Activated CD4-positive, CD25-positive, alpha-beta regulatory T cell (primary cell): ENCODE measurements at regions not wholly inside any gene's neighbourhood (a gene's known extent, or its start where the extent isn't known, plus 50 kb on each side); places are given as distances from the start of the nearest gene placed in this dataset.
"Not testable (repeated sequence)": the region's sequence is repeated elsewhere in the genome, so short reads cannot be mapped to it uniquely, and the experiment has no call there.

Source experiments
- DNase-seq, 4 experiments: peaks; one replicate each; lab custom pipeline; 2025; lab: John Stamatoyannopoulos, UW

GRCh38 chr14:97791906-97792305 is 994.7 kb downstream of the VRK1 start:
- DNase-seq = no peak

DNA sequence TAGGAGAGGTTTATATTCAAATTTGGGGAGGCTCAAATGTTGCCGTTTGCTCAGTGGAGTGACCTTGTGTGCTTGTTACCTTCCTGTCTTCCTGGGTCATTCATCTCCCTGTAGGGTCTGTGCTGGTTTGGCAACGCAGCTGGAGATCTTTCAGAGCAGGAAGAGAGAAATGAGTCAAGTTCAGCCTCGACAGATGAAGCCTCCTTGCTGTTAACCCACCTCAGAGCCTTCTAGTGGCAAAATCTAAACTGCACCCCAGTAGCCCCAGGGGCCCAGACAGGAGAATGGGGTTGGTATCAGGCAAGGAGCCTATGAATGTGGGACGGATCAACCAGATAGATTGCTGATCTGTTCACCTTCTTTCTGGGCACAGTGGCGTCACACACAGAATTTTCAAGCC is 999.3 kb downstream of the VRK1 start:
- no peak for DNase-seq

GRCh38 chr14:97798176-97798575 is 1001.0 kb downstream of the VRK1 start:
- DNase-seq = no peak

DNA sequence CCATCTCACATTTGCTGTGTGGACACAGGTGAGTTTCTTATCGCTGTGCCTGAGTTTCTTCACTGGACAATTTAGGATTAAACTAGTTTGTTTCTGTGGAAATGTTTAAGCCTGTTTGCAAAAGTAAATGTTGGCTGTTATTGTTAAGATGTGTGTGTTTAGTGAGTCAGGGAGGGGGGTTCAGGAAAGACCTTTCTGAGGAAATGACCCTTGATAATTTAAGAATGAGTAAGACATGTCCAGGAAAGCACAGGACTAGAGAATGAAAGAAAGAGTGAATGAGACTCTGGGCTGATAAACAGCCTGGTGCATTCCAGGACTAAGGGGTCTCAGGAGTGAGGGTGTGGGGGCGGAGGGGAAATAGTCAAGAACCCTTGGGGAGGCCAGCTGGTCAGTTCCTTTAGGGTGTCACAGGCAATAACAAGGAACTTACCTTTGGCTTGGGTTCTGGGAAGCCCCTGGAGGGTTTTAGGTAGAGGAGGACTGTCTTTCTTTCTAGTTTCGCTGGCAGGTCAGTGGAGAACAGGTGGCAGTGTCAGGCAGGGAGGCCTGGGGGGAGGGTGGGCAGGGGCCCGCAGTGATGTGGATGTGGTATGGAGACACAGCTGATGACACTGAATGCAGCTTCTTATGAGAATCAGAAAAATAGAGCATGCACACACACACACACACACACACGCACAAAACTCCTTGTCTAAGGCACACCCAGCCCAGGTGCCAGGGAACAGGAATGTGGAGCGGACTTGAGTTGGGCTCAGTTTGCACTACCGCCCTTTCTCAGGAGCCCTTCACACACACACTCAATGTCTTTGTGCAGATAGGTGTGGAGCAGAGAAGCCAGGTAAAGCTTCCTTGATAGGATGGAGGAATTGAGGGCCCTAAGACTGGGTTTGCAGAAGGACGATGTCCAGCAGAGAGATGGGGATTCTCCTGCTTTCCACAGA is 1005.5 kb downstream of the VRK1 start:
- DNase-seq = no peak

GRCh38 chr14:97804056-97804455 is 1006.9 kb downstream of the VRK1 start:
- DNase-seq = no peak

- DNase-seq = no peak
Measured at GRCh38 chr14:97806891-97807290, 1009.7 kb downstream of the VRK1 start.

DNA sequence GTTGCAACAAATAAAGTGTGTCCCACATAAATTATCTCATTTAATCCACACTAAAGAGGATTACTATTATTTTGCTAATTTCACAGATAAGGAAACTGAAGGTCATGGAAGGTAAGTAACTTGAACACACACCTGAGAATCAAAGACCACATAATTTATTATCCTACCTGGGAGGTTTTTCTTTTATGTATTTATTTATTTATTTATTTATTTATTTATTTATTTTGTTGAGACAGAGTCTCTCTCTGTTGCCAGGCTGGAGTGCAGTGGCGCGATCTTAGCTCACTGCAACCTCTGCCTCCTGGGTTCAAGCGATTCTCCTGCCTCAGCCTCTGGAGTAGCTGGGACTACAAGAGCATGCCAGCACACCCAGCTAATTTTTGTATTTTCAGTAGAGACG is 1011.4 kb downstream of the VRK1 start:
- not testable (repeated sequence) for DNase-seq

DNA sequence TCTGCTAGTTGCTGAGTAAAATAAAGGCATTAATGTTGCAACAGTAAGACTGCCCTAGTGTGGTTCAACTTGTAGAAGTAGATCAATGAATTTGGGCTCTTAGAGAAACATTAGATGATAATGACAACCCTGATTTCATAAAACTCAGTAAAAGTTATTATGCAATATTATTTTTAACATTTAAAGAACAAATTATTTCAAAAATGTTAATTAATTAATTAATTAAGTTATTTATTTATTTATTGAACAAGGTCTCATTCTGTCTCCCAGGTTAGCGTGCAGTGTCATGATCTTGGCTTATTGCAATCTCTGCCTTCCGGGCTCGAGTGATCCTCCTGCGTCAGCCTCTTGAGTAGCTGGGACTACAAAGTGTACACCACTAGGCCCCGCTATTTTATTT is 1016.4 kb downstream of the VRK1 start:
- no peak for DNase-seq

DNA sequence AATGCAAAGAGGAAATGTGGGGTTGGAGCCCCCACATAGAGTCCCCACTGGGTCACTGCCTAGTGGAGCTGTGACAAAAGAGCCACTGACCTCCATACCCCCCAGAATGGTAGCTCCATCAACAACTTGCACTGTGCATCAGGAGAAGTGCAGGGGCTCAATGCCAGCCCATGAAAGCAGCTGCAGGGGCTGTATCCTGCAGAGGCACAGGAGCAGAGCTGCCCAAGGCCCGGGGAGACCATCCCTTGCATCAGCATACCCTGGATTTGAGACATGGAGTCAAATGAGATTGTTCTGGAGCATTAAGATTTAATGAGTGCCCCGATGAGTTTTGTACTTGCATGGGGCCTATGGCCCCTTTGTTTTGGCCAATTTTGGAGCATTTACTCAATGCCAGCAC is 1023.6 kb downstream of the VRK1 start:
- no peak for DNase-seq

GRCh38 chr14:97824218-97824617 is 1027.0 kb downstream of the VRK1 start:
- no peak for DNase-seq

DNA sequence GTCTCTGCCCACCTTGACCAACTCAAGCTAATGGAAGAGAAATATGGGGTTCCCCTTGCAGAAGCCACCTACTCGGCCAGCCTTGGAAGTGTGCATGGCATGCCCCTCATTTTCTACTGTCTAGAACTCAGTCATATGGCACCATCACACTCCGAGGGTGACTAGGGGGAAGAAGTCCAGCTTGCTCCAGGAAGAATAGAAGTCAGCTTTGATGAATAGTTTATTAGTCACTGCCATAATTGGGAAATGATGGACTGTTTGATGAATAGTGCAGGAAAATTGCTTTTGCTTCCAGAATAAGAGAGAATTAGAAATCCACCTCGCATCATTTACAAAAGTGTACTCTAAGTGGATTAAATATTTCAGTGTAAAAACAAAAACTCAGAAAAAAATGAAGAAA is 1030.6 kb downstream of the VRK1 start:
- DNase-seq = no peak

GRCh38 chr14:97832776-97833175 is 1035.6 kb downstream of the VRK1 start:
- DNase-seq = no peak

DNA sequence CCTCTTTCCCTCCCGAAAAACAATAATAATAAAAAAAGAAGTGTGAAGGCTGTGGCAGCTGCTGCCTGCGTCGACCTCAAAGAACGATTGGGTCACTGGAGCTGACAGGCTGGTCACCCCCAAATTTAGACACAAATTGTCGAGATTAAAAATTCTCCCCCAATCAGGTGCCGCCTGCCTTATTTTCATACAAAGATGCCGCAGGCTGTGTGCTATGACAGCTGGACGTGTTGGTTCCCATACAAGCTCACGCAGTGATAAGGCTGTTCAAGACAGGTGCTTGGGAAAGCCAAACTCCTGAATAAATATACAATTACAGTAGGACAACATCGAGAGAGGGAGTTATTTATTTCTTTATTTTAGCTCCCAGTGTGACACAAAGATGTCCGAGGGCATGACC is 1041.8 kb downstream of the VRK1 start:
- no peak for DNase-seq

DNA sequence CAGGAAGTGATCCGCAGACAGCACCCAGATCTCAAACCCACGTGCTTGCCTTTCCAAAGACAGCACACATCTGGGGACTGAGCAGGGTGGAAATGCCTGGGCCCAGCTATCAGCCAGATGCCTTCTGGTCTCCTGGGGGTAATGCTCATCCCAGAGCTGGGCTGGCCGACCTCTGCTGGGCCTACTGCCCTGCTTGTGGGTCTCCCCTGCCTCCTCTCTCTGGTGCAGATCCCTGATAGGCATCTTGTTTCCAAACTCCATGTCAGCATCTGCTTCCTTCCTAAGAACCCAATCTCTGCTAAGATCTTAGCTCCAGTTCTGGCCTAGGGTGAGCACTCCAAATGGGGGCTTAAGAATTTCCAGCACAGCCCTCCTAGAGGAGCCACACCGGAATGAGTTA is 1043.0 kb downstream of the VRK1 start:
- no peak for DNase-seq

DNA sequence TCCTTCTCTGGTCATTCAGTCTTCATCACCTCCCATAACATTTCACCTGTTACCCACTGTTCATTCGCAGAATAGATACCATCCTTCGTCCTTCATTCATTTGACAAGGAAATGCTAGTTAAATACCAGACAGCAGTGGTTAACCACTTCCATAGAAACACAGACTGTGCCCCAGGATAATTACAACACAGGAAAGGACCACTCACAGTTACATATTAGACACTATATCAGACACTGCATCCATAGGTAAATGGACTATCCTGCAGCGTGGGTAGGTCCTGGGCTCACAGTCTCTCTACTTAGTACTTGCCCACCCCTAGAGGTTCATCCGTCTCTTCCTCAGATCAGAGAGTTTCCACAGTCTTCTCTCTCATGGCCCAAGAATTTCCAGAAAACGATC is 1044.6 kb downstream of the VRK1 start:
- DNase-seq = no peak

DNA sequence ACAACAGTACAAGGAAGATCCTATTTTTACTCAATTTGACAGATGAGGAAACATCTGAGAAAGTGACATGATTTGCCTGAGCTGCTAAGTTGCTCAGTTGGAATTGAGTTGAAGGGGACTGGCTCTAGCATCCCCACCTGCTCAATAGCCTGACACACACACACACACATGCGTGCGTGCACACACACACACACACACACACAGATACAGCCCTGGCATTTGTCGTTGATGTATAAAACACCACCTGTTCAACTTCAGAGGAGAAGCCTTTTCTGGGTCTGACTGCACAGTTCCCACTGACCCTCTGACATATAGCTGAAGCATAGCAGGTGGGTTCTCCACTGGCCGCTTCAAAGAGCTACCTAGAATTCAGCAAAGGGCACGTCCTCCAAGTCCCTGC is 1045.9 kb downstream of the VRK1 start:
- DNase-seq = no peak

DNA sequence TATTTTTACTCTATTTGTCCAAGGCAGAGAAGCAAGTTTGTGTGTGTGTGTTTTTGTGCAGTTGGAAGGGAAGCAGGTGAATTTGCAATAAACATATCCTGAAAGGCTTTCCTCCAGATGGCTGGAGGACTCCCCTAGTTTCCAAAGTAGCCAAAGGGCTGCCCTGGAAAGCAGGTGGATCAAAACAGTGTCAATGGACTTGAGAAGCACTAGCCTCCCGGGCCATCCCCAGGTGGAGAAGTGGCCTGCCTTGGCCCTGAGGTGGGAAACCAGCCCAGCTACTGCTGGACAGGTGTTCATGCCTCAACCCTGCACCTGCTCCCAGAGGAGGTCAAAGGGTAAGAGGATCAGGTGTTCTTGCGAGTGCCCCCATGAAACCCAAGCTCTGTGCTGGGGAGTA is 1046.9 kb downstream of the VRK1 start:
- DNase-seq = no peak

DNA sequence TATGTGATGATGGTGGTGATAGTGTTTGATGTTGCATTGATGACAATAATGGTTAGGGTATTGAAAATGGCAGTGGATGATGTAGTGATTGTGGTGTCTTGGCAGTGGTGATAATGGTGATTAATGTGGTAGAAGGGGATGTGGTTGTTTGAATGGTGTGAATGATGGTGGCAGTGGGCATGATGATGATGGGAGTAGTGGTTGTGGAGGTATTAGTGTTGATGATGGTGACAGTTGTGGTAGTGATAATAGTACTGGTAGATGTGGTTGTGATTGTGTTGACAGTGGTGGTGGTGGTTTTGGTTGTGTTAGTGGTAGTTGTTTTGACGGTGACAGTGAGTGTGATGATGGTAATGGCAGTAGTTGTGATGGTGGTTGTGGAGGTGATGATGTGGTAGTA is 1049.0 kb downstream of the VRK1 start:
- no peak for DNase-seq

GRCh38 chr14:97848317-97848980 is 1051.3 kb downstream of the VRK1 start:
- DNase-seq = no peak

DNA sequence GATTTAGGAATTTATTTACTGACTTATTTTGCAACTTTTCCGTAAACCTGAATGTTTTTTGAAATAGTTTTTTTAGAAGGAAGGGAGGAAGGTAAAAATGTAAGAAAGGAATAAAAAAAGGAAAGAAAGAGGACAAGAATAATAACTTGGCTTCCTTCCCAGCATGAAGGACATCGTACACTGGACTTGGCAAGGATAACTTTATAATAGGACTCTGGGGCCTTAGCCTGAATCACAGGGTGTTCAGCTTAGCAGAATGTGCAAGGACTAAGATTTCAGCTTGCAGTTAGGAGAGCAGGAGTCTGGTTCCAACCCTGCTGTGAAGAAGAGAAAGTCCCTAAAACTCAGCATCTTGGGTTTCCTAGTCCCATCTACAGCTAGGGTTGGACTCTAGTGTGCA is 1053.3 kb downstream of the VRK1 start:
- no peak for DNase-seq

DNA sequence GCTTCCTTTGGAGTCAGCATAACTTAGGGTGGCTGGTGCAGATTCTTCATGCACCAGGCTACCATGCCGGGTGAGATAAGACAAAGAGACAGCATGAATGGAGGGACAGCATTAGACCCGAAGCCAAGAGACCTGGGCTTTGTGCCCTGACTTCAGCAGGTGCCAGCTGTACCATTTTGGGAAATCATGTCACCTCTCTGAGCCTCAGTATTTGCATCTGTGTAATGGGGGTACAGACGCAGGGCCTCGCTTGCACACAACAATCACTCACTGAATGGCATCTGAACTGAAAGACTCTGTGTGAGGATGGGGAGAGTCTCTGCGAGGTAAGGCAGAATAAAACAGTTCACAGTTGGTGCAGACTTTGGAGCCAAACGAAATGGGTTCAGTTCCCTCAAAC is 1053.7 kb downstream of the VRK1 start:
- DNase-seq = no peak

GRCh38 chr14:97851428-97851995 is 1054.3 kb downstream of the VRK1 start:
- no peak for DNase-seq

- no peak for DNase-seq
Measured at GRCh38 chr14:97854918-97855317, 1057.7 kb downstream of the VRK1 start.
